ENCODE measurements at regions not wholly inside any gene's neighbourhood (a gene's known extent, or its start where the extent isn't known, plus 50 kb on each side); places are given as distances from the start of the nearest gene placed in this dataset.

- DNase-seq, result no peak
Measured at GRCh38 chr9:28661853-28662252, 1088.6 kb upstream of the C9orf72 start.

- DNase-seq, result no peak
Measured at GRCh38 chr9:28662675-28663074, 1089.4 kb upstream of the C9orf72 start.

DNA sequence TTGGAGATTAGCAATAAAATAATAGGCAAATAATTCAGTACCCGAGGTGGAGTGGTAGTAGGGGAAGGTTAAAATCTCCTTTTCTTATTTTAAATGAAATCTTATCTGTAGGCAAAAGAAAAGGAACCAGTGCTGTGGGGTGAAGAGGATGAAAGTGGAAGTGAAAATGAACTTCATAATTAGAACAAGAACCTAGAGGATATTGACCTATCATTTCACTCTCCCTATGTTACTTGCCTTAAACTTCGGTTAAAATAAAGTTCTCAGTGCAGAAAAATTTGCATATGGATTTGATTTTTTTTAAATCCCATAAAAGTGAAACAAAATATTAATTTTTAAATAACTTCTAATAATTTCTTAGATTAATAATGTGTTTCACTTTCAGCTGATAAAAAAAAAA is 1094.9 kb upstream of the C9orf72 start:
- no peak for DNase-seq

DNA sequence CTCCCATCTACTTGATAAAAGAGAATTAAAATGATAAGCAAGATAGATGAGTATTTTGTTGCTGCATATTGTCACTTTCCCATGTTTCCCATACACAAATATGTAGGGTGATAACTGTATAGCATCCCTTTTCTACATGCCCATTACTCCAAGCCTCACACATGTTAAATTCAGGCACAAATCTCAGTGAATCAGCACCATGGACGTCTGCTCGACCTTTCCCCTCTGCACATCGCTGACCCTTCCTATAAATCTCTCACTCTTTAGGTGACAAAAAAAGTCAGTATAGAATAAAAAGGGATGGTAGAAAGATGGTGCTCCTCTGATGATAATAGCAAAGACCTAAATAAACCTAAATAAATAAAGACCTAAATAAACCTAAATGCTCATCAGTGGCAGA is 1097.7 kb upstream of the C9orf72 start:
- DNase-seq, result no peak

- no peak for DNase-seq
Measured at GRCh38 chr9:28678097-28678496, 1104.8 kb upstream of the C9orf72 start.

- no peak for DNase-seq
Measured at GRCh38 chr9:28688172-28688571, 1114.9 kb upstream of the C9orf72 start.

DNA sequence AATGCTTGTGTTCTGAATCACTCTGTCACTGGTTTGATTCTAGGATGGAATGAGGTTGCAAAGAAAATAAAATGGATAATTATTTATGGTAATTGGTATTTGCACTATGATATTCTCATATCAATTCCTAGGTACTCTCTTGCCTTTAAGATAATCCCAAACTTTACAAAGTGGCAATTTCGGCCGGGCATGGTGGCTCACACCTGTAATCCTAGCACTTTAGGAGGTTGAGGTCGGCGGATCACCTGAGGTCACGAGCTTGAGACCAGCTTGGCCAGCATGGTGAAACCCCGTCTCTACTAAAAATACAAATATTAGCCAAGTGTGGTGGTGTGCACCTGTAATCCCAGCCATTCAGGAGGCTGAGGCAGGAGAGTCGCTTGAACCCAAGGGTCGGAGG is 1118.7 kb upstream of the C9orf72 start:
- DNase-seq, result no peak

GRCh38 chr9:28696960-28697359 is 1123.7 kb upstream of the C9orf72 start:
- DNase-seq, result no peak

GRCh38 chr9:28699632-28700031 is 1126.4 kb upstream of the C9orf72 start:
- DNase-seq, result no peak

DNA sequence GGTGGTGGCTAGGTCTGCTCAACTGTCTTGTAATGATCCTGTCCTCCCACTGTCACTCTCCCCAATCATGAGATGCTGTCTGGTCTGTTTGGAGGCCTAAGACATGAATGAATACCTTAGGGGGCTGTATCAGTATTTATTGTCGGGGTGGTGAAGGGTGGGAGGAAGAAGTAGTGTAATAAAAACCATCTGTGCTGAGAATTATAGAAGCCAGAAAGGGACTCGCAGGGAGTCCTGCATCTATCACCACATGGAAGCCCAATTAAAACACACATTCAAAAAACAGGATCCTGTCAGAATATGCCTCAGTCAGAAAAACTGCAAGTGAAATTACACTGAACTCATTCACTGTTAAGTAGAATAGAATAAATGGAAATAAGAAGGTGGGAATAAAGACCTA is 1134.3 kb upstream of the C9orf72 start:
- DNase-seq, result no peak

DNA sequence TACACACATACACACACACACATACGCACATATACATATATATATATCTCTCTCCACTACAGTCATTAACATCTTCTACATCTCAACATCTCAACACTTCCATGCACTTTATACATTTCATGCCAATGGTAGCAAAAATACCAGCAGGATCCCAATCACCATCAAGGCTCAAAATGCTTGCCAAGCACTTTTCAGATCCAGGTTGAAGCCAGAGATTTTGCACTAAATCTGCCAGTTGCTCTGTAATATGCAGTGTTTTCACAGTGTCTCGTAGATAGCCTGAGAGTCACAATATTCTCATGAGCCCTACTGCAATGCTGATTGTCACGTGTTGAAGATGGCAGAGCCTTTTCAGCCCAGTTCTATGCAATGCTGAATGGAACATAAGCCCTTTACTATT is 1140.9 kb upstream of the C9orf72 start:
- no peak for DNase-seq

DNA sequence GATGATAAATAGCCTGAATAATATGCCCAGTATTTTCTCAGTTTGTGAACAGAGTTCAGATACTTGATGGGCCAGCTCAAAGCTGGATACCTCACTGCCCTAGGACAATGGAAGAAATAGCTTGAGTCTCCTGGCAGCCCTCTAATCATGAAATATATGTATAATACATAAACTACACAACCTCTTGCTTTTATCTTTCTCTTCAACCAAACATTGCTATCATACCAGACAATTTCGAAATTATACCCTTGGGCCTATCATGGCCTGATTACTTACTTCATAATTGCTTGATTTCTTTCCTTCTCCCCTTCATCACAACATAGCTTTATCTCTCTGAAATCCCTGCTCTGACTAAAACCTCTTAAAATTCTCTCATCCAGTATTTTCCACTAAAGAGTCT is 1144.9 kb upstream of the C9orf72 start:
- DNase-seq, result no peak

- DNase-seq, result no peak
Measured at GRCh38 chr9:28720746-28721145, 1147.5 kb upstream of the C9orf72 start.

- no peak for DNase-seq
Measured at GRCh38 chr9:28730111-28730510, 1156.8 kb upstream of the C9orf72 start.

DNA sequence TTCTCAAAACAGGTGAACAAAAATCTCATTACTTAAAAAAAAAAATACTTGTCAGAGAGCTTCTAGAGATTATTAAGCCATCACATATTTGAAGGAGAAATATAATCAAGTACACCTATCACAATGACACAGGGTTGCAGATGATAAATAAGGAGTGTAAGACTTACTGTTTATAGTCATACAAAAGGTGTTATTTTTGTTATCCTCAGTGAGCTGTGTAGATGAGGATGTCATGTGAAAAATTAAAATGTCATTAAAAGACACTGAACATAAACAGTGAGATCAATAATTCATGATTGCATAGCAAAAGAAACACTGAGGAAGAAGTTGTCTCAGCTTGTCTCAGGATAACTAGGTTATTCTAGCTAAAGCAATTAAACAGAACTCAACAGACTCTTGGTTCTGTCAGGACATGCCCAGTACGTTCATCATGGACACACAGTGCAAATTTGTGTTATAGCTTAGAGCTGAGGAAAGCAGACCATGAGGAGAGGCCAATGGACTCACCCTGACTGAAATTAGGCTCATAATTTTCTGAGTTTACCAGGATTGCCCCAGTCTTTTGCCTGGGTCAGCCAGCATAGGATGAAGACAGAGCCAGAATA is 1162.6 kb upstream of the C9orf72 start:
- DNase-seq, result no peak

- no peak for DNase-seq
Measured at GRCh38 chr9:28741459-28741858, 1168.2 kb upstream of the C9orf72 start.

GRCh38 chr9:28747351-28747985 is 1174.2 kb upstream of the C9orf72 start:
- DNase-seq, result no peak

DNA sequence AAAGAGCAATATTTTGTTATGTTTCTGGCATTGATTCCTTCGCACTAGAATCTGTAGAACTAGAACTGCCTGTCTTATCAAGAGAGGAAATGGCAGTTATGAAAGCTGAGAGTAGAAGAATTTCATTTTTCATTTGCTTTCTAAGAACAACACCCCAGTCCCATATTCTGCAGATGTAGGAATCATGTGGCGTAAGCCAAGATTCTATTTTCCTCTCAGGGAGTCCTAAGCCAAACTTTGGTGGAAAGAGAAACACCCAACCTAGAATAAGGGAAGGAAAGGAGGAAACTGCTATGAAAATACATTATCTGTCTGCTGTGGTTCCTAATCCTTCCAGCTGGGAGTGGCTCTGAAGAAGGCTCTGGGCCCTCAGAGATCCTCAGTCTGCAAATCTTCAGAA is 1176.9 kb upstream of the C9orf72 start:
- no peak for DNase-seq

- no peak for DNase-seq
Measured at GRCh38 chr9:28758341-28758740, 1185.1 kb upstream of the C9orf72 start.

DNA sequence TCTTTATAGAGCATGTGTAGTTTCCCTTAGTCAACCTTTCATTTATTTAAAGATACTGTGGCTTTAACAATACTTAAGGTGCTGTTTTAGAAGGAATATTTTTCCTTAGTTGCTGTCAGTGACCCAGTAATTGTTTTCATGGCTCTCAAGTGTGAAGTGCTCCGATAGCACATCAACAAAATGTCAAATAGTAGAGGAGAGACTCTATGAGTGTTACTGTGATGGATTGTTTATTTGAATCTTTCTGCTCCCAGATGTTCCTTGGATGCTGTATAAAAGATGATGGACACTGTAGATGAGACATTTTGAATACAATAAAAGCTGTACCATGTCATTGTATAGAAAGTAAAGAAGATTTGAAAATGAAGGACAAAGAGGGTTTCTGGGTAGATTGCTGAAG is 1185.7 kb upstream of the C9orf72 start:
- DNase-seq, result no peak

DNA sequence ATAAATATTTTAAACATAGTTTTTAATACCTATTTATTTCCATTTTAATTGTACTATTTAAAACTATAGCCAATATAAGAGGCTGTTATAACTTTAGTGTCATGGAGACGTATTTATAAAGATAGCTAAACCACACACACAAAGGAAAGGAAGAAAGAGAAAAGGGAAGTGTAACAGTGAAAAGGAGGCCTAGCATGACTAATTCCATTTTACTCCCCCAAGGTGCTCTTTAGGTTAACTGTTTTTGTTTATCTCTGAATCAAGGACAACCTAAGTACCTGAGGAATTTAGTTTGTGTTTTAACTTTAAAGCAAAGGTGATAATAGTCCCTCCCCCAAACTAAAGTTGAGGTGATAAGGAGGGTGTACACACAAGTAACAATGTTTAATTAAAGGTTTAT is 1188.9 kb upstream of the C9orf72 start:
- peak; percentile 10 for DNase-seq

DNA sequence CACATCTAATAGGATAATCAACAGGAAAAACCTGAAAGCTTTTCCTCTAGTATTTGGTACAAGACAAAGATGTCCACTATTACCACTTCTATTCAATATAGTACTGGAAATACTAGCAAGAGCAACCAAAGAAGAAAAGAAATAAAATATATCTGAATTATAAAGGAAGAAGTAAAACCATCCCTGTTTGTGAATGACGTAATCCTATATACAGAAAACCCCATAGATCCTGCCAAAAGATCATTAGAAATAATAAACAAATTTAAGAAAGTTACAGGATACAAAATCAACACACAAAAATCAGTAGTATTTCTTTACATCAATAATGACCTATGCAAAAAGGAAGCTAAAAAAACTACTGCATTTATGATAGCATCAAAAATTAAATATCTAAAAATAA is 1191.3 kb upstream of the C9orf72 start:
- DNase-seq, result no peak

- DNase-seq, result no peak
Measured at GRCh38 chr9:28770226-28770625, 1196.9 kb upstream of the C9orf72 start.

DNA sequence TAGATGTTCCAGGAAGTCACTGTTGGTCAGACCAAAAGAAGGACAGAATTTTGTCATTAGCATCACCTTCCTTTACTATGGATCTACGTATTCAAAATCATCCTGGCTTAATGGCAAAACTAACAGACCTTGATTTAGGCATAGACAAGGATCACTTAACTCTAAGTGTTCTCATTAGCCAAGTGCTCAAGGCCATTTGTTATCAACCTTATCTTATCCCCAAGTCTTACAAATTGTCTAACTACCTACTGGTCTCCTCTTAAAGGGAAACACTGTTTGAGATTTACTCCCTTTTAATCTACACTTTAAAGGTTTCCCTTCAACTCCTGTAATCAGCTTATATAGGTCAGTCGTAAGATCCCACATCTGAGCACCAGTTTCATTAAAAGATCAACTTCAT is 1197.5 kb upstream of the C9orf72 start:
- no peak for DNase-seq
